Middle frontal gyrus (tissue), 1 donor: ENCODE measurements at regions not wholly inside any gene's neighbourhood (a gene's known extent, or its start where the extent isn't known, plus 50 kb on each side); places are given as distances from the start of the nearest gene placed in this dataset.

Experiments used
- DNase-seq: peaks from one replicate; pipeline ENCODE4 v3.0.0-alpha.2; 2015; ENCODE audit warnings: low spot score; ENCODE audit errors: extremely low spot score

DNA sequence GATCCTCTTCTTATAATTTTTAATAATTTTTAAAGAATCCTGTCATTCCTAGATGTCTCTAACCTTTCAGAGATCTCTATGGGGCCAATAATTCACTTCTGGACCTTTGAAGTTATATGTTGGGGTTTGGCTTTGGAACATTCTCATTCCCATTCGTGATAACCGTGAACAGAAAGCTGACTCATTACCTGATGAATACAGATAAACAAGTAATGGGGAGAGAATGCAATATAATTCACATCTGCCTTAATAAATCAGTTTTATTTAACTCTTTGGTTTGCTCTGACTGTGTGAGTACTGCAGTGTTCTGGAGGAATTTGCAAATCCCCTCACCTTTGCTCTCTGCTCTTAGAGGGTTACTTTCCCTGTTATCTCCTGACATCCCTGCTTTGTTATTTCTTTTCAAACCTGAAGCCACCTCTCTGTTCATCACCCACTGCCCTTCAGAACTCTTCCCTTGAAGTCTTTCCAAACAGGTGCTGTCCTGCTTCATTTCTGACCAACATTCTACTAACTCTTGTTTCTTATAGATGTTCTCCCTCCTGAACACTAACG, 79.6 kb upstream of the SLC38A2 start:
- no peak for DNase-seq

DNA sequence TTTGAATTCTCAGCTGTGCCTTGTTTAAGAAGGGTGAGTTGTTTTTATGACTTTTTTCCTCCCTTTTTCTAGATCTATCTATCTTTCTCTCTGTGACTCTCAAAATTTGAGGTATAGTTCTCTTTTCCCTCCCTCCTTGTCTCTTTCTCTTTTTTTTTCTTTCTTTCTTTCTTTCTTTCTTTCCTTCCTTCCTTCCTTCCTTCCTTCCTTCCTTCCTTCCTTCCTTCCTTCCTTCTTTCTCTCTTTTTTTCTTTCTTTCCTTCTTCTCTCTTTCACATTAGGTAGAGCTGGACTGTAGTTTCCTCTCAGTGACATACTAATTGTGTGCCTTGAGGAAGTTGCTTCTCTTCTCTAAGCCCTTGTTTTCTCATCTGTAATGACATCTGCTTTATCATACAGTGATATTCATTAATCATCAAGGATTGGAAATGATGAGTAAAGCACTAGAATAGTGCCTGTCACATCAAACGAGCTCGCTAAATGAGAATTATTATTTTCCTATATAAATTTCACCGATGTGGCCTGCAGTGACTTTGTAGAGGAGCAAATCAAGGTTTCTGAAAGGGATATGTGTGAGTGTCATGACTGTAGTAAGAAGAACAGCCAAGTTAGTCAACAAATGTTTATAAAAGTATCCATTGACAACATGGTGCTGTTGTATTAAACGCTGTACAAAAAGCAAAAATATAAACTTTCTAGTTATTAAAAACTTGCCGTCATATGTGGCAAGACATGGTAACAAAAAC, 78.9 kb upstream of the SLC38A2 start:
- no peak for DNase-seq

GRCh38 chr12:46450279-46450748, 77.7 kb upstream of the SLC38A2 start:
- no peak for DNase-seq

DNA sequence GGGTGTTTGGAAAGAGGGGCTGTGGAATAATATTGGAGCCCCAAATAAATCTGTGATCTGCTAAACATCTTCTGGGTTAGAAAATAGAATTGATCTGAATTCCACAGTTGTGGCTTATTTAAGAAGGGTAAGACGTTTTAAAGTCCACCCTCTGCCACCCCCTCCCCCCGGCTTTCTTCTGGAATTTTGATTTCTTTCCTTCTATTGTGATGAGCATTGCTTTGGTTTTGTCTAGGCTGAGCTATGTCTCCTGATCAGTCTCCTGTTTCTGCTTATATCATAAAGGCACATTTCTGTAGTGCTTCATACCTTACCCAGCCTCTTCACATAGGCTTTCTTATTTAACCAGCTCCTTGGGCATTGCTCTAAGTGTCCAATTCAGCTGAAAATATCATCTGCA, 77.3 kb upstream of the SLC38A2 start:
- DNase-seq: no peak

DNA sequence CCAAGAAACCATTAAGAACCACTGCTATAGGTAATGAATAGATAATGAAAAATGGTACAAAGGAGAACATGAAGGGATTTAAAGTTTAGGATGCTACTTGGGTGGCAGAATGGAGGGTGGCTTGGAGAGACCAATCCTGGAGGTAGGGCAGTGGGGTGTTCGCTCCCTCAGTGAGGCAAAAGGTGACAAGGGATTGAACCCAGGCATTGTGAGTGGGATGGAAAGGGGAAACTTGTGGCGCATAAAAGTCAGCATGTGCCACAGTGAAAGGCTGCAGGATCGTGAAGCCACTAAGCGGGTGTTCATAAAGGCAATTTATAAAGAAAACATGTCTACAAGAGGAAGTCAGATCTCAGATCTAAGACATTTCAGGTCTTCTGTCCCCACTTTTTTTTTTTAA, 76.7 kb upstream of the SLC38A2 start:
- DNase-seq: no peak

GRCh38 chr12:46446645-46447044, 74.1 kb upstream of the SLC38A2 start:
- DNase-seq: no peak

GRCh38 chr12:46445551-46446235, 73.1 kb upstream of the SLC38A2 start:
- no peak for DNase-seq

DNA sequence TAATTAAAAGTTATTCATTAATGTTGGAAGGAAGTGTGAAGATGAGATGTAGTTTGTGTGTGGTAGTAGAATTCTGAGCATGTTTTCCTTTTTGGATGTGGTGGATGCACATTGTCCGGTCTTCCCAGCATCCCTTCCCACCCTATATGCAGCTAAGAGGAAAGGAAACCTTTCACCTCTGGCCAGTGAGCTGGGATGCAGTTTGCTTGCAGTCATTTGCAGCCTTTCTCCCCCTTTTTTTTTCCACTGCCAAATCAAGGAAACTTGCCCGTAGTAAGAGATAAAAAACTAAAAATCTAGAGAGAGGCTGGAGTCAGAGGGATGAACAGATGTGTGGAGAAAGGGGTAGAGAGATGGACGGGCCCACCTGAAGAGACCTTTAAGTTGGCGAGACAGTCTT, 72.5 kb upstream of the SLC38A2 start:
- no peak for DNase-seq

GRCh38 chr12:46443594-46444263, 71.2 kb upstream of the SLC38A2 start:
- no peak for DNase-seq

- DNase-seq: no peak
Observed at GRCh38 chr12:46442738-46443137, 70.2 kb upstream of the SLC38A2 start.

DNA sequence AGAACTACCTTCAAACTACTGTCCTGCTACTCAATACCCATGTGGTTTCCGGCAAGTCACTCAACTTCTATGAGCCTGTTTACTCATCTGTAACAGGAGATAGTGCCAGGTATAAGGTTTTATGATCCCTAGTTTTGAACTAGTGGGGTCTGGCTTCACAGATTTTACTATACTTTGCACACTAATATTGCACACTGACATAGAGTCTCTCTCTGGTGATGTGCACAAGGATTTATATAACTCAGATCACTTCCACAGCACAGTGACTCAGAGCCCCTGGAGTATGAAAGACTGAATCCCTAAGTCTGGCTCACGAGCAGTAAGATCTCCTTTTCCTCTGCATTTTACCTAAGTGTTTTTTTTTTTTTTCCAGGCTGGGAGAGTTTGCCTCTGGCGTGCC, 69.7 kb upstream of the SLC38A2 start:
- DNase-seq: no peak

DNA sequence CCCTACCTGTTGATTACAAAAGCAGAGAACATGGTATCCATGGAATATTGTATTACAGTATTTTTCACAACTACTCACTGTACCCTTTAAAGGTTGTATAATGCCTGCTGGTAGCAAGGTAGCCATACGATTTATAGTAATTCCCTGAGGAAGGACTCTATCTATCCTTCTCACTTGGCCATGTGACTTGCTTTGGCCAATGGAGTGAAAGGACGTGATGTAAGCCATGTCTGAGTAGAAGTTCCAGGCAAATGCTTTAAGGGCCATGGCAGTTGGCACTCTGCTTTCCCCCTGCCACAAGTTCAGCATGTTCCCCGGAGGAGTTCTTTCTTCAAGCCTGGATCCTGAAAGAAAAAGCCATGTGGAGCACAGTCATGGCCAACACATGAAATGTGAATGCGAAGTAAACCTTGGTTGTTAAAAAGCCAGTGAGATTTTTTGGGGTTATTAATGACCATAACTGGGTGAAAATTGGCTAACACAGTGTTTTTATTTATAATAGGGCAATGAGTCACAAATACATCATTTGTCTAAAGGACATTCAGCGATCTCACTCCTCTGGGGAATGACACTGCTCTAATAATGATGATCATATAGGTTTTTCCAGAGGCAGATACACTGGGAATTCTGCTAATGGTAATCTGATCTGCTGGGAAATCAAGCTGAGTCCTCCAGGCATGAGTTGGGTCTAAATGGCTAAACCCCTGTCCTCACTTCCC, 67.4 kb upstream of the SLC38A2 start:
- DNase-seq: no peak

DNA sequence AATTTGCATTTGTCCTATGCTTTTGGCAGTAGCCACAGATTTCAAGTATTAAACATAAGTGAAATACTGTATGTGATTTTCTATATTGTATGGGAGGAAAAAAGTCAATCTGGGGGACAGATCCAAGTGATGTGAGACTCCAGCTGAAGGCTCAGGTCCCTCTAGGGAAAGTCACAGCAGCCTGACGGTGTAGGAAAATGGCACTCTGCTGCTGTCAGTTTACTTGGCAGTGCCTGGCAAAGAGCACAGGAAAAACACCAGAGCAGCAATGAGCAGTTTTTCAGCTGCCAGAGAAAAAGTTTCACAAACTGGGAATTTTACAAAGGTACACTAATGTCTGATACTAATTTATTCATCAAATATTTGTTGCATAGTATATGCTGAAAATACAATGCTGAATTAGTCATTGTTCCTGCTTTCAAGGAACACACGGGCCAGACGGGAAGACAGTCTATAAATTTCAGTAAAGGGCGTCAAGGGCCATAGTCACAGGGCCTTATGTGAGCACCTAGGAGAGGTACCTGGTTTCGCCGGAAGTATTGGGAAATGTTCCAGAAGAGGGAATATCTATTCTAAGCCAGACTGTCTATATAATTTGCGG, 66.2 kb upstream of the SLC38A2 start:
- DNase-seq: no peak

GRCh38 chr12:46438256-46438655, 65.7 kb upstream of the SLC38A2 start:
- DNase-seq: no peak

GRCh38 chr12:46437469-46437868, 64.9 kb upstream of the SLC38A2 start:
- DNase-seq: no peak

DNA sequence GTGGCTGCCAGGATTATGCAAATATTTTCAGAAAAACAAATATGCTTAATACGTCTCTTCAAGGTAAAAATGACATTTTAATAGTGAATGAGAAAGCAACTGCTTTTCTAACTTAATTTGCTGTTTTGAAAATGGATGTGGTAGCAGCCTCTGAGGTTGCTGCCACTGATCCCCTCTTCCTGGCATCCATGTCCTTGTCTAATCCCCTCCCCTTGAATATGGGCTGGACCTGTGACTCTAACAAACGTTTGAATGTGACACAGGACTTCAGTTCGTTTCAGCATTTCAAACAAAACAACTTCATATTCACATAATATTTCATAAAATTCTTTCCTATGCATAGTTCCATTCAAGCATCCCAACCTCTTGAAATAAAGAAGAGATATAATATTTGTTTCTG, 64.2 kb upstream of the SLC38A2 start:
- no peak for DNase-seq

DNA sequence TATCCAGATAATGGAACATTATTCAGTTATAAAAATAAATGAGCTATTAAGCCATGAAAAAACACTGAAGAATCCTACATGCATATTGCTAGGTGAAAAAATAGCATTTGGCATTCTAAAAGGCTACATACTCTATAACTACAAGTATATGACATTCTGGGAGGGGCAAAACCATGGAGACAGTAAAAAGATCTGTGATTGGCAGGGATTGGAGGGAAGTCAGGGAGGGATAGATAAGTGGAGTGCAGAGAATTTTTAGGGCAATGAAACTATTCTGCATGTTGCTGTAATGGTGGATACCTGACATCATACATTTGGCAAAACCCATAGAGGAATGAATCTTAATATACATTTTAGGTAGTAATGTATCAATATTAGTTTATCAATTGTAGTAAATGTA, 63.1 kb upstream of the SLC38A2 start:
- no peak for DNase-seq

DNA sequence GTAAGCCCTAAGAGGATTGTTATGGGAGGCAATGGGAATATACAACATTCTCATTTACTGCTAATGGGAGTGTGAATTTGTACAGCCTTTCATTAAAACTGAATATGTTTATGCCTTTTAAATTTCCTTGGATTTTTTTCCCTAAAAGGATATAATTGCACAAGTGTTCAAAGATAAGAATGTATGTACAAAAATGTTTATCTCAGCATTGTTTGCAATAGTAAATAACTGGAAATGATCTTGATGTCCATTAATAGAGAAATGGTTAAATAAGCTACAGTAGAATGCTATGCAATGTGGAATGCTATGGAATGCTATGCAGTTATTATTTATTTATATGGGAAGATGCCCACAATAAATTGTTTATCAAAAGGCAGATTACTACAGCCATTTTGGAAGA, 62.5 kb upstream of the SLC38A2 start:
- DNase-seq: no peak

DNA sequence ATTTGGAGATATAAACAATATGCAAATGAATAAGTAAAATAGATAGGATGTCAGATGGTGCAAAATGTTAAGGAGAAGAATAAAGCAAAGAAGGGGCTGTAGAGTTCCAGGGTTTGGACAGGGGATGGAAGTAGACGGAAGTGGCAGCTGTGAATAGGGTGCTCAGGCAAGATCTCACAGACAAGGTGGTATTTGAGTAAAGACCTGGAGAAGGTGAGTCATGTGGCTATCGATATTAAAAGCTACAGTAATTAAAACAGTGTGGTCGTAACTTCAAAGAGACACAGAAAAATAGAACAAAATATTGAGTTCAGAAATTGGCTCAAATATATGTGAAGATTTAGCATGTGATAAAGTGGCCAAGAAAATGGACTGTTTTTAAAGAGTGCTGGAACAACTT, 61.3 kb upstream of the SLC38A2 start:
- DNase-seq: no peak

DNA sequence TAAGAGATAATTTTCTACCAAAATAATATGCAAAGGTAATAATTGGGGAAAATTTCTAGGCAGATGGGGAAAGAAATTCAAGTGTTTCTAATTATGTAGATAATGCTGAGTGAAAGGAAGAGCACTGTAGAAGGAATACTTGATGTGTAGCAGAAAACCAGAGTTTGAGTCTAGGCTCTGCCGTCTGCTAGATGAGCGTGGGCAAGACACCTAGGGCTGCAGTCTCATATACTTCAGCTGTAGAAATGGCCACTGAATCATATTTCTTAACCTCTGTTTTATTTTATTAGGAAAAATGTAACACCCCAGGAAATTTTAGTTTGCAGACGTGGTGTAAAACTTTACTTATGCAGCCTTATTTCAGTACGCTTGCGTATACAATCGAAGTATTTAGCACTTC, 59.8 kb upstream of the SLC38A2 start:
- no peak for DNase-seq

- no peak for DNase-seq
Observed at GRCh38 chr12:46430340-46430948, 57.9 kb upstream of the SLC38A2 start.
